ENCODE measurements at regions not wholly inside any gene's neighbourhood (a gene's known extent, or its start where the extent isn't known, plus 50 kb on each side); places are given as distances from the start of the nearest gene placed in this dataset.

DNA sequence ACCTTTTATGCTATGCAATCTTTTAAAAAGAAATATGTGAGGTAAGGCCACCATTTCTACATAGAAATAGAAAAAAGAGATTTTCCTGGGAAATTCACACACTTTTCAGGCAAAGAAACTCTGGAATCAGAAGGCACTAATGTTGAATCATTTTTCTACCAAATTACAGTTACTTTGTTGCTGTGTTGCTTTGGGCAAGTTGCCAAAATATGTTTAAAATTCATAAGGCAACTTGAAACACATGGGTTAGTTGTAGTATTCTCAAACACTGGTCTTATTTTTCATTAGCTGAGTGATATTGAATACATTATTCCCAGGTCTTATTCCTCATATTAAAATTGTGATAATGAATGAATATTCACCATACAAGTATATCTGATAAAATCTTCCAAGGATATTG lies 195.0 kb upstream of the SLITRK1 start:
- no peak overlapping the region for H3K27ac Mint-ChIP-seq
- DNase-seq: no peak
- POLR2A ChIA-PET: no interaction called here
- CTCF ChIA-PET: no interaction called here
- H3K4me3 Mint-ChIP-seq: no peak overlapping the region
- intact Hi-C loops (cut with micrococcal nuclease): no loop called here
- H3K4me1 Mint-ChIP-seq (ENCODE audit: low read depth): no peaks in the 10 kb centered on the region
- H3K9me3 Mint-ChIP-seq: no peaks in the 10 kb centered on the region
- no peaks in the 10 kb centered on the region for H3K27me3 Mint-ChIP-seq
- no peaks in the 10 kb centered on the region for H3K36me3 Mint-ChIP-seq

- Mint-ChIP-seq H3K4me1 (ENCODE audit: low read depth) (no peaks in the 10 kb centered on the region), H3K27me3 (no peaks in the 10 kb centered on the region), H3K9me3 (no peaks in the 10 kb centered on the region), H3K36me3 (no peaks in the 10 kb centered on the region), H3K4me3 (no peak overlapping the region), H3K27ac (no peak overlapping the region)
- DNase-seq: no peak
- CTCF ChIA-PET: no interaction called here
- POLR2A ChIA-PET: no interaction called here
- intact Hi-C loops (cut with micrococcal nuclease): no loop called here
Measured at GRCh38 chr13:84076280-84076679, 194.0 kb upstream of the SLITRK1 start.

DNA sequence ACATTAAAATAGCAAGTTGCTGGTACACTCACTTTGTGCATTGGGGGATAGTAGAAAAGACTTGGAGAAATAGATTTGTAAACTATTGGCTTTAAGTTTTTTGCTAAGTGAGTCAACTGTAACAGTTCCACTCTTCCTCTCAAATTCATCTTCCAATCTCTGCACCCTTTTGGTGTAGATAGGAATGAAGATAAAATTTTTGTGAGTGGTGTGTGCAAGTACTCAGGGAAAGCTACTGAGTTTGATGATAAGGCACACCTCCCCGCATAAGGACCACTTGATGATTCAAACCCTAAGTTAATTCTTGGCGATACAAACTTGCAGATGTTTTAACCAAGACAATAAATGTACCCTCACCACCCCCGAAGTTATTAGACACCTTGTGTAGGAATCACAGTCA lies 168.3 kb upstream of the SLITRK1 start:
- H3K9me3 Mint-ChIP-seq: no peaks in the 10 kb centered on the region
- no peaks in the 10 kb centered on the region for H3K4me1 Mint-ChIP-seq (ENCODE audit: low read depth)
- H3K27ac Mint-ChIP-seq: no peak overlapping the region
- H3K27me3 Mint-ChIP-seq: no peaks in the 10 kb centered on the region
- H3K36me3 Mint-ChIP-seq: no peaks in the 10 kb centered on the region
- intact Hi-C loops (cut with micrococcal nuclease): no loop called here
- POLR2A ChIA-PET: no interaction called here
- DNase-seq: no peak
- H3K4me3 Mint-ChIP-seq: no peak overlapping the region
- CTCF ChIA-PET: no interaction called here

DNA sequence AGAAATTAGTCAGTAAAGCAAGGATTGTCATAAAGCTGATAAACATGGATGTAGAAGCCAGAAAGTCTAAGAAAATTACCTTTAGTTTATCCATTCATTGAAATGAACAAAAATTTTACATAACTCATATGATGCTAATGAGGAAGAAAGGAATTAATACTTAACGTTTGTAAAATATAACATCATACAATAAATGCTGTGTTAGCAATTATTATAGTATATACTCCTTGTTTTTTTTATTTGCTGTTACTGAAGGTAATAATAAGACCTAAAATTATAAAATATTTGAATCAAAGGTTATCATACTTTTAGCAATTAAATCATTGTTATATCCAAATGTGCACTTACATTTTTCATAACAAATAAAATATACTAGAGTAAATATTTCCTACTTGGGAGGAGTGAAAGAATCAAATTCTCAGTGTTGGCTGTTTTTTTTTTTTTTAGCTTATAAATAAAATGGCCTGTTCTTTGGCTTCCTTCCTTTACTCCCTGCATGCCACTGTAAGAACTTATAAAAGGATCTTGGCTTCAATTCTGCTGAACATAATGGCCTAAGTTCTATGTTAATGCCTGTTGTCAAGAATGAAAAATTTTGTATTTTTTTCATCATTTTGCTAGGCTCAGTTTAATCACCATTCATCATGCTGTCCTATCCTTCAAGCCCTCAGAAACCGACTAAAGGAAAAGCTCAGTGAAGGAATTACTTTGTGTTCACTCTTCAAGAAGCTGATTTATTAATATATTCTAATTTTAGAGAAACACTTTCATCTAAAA lies 167.4 kb upstream of the SLITRK1 start:
- ChIA-PET POLR2A (no interaction called here), CTCF (no interaction called here)
- no peak for DNase-seq
- Mint-ChIP-seq H3K4me1 (ENCODE audit: low read depth) (no peaks in the 10 kb centered on the region), H3K27me3 (no peaks in the 10 kb centered on the region), H3K4me3 (no peak overlapping the region), H3K36me3 (no peaks in the 10 kb centered on the region), H3K9me3 (no peaks in the 10 kb centered on the region), H3K27ac (no peak overlapping the region)
- intact Hi-C loops (cut with micrococcal nuclease): no loop called here

DNA sequence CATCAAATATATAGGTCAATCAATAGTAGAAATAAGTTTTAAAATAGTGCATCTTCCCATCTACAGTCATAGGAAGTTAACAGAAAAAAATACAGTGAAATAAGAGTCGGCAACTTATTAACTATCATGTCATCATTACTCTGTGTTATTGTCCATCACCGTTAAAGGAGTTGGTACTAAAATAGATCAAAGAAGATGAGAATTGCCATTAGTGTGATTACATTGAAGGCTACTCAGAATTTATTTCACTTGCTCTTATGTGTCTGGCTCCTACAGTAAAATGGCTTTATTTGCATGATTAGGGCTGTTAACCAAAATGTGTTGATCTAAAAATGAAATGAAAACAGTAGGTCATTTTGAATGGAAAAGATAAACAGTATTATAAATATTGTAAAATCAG lies 162.5 kb upstream of the SLITRK1 start:
- no peaks in the 10 kb centered on the region for H3K27me3 Mint-ChIP-seq
- H3K27ac Mint-ChIP-seq: no peak overlapping the region
- H3K36me3 Mint-ChIP-seq: no peaks in the 10 kb centered on the region
- CTCF ChIA-PET: no interaction called here
- H3K9me3 Mint-ChIP-seq: no peaks in the 10 kb centered on the region
- POLR2A ChIA-PET: no interaction called here
- no peak for DNase-seq
- H3K4me3 Mint-ChIP-seq: no peak overlapping the region
- intact Hi-C loops (cut with micrococcal nuclease): no loop called here
- H3K4me1 Mint-ChIP-seq (ENCODE audit: low read depth): peaks cover 6% of the 10 kb centered on the region

- POLR2A ChIA-PET: no interaction called here
- no peak for DNase-seq
- Mint-ChIP-seq H3K4me1 (ENCODE audit: low read depth) (peaks cover 12% of the 10 kb centered on the region), H3K4me3 (no peak overlapping the region), H3K36me3 (no peaks in the 10 kb centered on the region), H3K9me3 (no peaks in the 10 kb centered on the region), H3K27me3 (no peaks in the 10 kb centered on the region), H3K27ac (no peak overlapping the region)
- intact Hi-C loops (cut with micrococcal nuclease): no loop called here
- CTCF ChIA-PET: no interaction called here
Measured at GRCh38 chr13:84038001-84038400, 155.7 kb upstream of the SLITRK1 start.

GRCh38 chr13:84032116-84032515 lies 149.8 kb upstream of the SLITRK1 start:
- Mint-ChIP-seq H3K4me3 (no peak overlapping the region), H3K4me1 (ENCODE audit: low read depth) (no peaks in the 10 kb centered on the region), H3K27me3 (no peaks in the 10 kb centered on the region), H3K9me3 (no peaks in the 10 kb centered on the region), H3K36me3 (no peaks in the 10 kb centered on the region), H3K27ac (no peak overlapping the region)
- POLR2A ChIA-PET: no interaction called here
- intact Hi-C loops (cut with micrococcal nuclease): no loop called here
- CTCF ChIA-PET: no interaction called here
- DNase-seq: no peak

DNA sequence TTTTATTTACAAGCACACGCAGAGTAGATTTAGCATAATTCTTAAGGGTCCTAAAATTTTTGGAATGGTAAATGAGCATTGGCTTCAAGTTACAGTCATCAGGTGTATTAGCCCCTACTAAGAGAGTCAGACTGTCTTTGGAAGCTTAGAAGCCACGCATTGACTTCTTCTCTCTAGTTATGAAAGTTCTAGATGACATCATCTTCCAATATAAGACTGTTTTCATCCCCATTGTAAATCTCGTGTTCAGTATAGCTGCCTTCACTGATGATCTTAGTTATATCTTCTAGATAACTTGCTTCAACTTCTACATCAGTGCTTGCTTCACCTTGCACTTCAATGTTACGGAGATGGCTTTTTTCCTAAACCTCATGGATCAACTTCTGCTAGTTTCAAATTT lies 148.8 kb upstream of the SLITRK1 start:
- Mint-ChIP-seq H3K27ac (no peak overlapping the region), H3K9me3 (no peaks in the 10 kb centered on the region), H3K27me3 (no peaks in the 10 kb centered on the region), H3K4me3 (no peak overlapping the region), H3K4me1 (ENCODE audit: low read depth) (no peaks in the 10 kb centered on the region), H3K36me3 (no peaks in the 10 kb centered on the region)
- intact Hi-C loops (cut with micrococcal nuclease): no loop called here
- POLR2A ChIA-PET: no interaction called here
- no peak for DNase-seq
- CTCF ChIA-PET: no interaction called here

DNA sequence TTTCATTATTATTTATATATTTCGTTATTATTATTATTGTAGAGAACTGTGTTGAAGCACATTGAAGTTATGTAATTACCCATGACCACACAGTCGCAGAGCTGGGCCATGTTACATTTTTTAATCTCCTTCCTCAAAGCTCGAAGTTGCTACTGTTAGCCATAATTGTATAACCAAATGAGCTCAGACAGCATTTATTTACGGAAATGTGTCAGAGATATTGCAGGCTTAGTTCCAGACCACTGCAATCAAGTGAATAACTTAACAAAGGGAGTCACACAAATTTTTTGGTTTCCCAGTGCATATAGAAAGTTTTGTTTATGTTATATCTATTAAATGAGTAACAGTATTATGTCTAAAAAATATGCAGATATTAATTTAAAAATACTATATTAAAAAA lies 147.1 kb upstream of the SLITRK1 start:
- CTCF ChIA-PET: no interaction called here
- H3K9me3 Mint-ChIP-seq: no peaks in the 10 kb centered on the region
- intact Hi-C loops (cut with micrococcal nuclease): no loop called here

GRCh38 chr13:84025824-84026223 lies 143.6 kb upstream of the SLITRK1 start:
- Mint-ChIP-seq H3K9me3 (no peaks in the 10 kb centered on the region), H3K36me3 (no peaks in the 10 kb centered on the region), H3K27me3 (no peaks in the 10 kb centered on the region), H3K4me3 (no peak overlapping the region), H3K27ac (no peak overlapping the region), H3K4me1 (ENCODE audit: low read depth) (no peaks in the 10 kb centered on the region)
- intact Hi-C loops (cut with micrococcal nuclease): no loop called here
- CTCF ChIA-PET: no interaction called here
- DNase-seq: no peak
- POLR2A ChIA-PET: no interaction called here

More for the DNA sequence above, 147.1 kb upstream of the SLITRK1 start:
- H3K4me1 Mint-ChIP-seq (ENCODE audit: low read depth): no peaks in the 10 kb centered on the region
- H3K4me3 Mint-ChIP-seq: no peak overlapping the region
- no peaks in the 10 kb centered on the region for H3K27me3 Mint-ChIP-seq
- no peaks in the 10 kb centered on the region for H3K36me3 Mint-ChIP-seq
- DNase-seq: no peak
- H3K27ac Mint-ChIP-seq: no peak overlapping the region
- POLR2A ChIA-PET: no interaction called here

DNA sequence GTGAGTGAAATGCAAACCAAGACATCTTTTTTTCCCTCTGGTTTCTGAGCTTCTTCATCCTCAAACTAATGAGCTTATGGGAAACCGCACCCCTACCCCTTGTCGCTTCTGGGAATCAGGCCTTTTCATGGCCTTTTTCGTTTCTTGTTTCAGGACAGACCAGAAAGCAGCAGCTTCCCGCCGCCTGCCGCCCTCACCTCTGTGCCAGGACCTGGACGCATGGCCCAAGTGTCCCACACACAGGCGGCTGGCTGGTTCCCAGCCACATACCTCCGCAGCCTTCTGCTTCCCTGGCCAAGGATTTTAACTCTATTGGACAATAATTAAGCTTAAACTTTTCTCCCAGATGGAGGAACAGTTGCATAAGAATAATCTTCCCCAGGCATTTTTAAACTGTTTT lies 114.1 kb upstream of the SLITRK1 start:
- Mint-ChIP-seq H3K9me3 (no peaks in the 10 kb centered on the region), H3K27me3 (no peaks in the 10 kb centered on the region), H3K4me3 (no peak overlapping the region), H3K4me1 (ENCODE audit: low read depth) (no peaks in the 10 kb centered on the region), H3K27ac (no peak overlapping the region), H3K36me3 (no peaks in the 10 kb centered on the region)
- CTCF ChIA-PET: no interaction called here
- DNase-seq: no peak
- intact Hi-C loops (cut with micrococcal nuclease): no loop called here
- POLR2A ChIA-PET: no interaction called here

GRCh38 chr13:83995930-83996329 lies 113.7 kb upstream of the SLITRK1 start:
- ChIA-PET POLR2A (no interaction called here), CTCF (no interaction called here)
- Mint-ChIP-seq H3K4me1 (ENCODE audit: low read depth) (no peaks in the 10 kb centered on the region), H3K9me3 (no peaks in the 10 kb centered on the region), H3K36me3 (no peaks in the 10 kb centered on the region), H3K4me3 (no peak overlapping the region), H3K27me3 (no peaks in the 10 kb centered on the region), H3K27ac (no peak overlapping the region)
- DNase-seq: no peak
- intact Hi-C loops (cut with micrococcal nuclease): no loop called here

DNA sequence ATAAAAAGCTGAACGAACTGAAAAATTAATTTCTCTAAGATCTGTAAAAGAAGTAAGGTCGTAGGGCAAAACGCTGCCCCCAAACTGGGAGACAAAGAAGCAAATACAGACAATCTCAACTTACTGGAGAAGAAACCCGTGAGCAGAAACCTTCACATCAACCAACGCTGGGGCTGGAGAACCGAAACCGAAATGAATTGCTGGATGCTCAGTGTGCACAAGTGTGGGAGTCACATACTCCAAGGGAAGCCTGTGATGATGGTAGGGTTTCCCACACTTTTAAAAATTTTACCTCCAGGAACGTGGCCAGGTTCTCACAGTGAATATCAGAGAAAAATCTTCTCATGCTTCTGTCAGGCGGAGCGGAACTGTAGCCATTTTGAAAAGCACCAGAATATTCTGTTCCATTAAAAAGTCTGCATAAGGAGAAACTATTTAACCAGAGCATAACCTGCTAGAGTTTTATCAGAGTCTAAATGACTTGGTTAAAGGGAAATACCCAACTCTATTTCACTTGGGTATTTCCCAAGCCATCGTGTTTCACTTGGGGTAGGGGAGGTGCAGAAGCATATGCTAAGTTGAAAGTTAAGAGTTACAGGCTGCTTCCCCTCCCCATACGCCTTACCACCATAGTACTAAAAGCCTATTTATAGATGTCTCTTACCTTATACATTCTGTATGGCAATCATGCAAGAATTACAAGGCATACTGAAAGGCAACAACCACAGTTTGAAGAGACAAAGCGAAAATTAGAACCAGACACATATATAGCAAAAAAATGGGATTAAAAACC lies 110.5 kb upstream of the SLITRK1 start:
- ChIA-PET POLR2A (no interaction called here), CTCF (no interaction called here)
- Mint-ChIP-seq H3K36me3 (no peaks in the 10 kb centered on the region), H3K9me3 (no peaks in the 10 kb centered on the region), H3K4me1 (ENCODE audit: low read depth) (no peaks in the 10 kb centered on the region), H3K4me3 (no peak overlapping the region), H3K27ac (no peak overlapping the region), H3K27me3 (no peaks in the 10 kb centered on the region)
- intact Hi-C loops (cut with micrococcal nuclease): no loop called here
- DNase-seq: no peak
